WTC11 (cell line): ENCODE measurements at regions not wholly inside any gene's neighbourhood (a gene's known extent, or its start where the extent isn't known, plus 50 kb on each side); places are given as distances from the start of the nearest gene placed in this dataset.

ENCODE experiments used
- ATAC-seq: fragments of 200-7000 bp; cut with Tn5 transposase; 2 replicates; pipeline ENCODE4 v1.10.0; 2021; ENCODE audit warnings: mild to moderate bottlenecking, moderate library complexity
- CTCF ChIA-PET: fragments of 300-600 bp; sonication (Branson Sonifier 250); formaldehyde crosslinking; loops from one replicate; lab custom pipeline; 2021; ENCODE audit warnings: antibody characterized with exemption; lab: Charles Lee
- POLR2A ChIA-PET: fragments of 350-600 bp; sonication (Branson Sonifier 250); formaldehyde crosslinking; loops from one replicate; lab custom pipeline; 2021; ENCODE audit warnings: antibody characterized with exemption; lab: Charles Lee
- DNase-seq: peaks from one replicate; pipeline ENCODE4 v3.0.0; 2021; ENCODE audit warnings: low spot score
- H3K27ac Mint-ChIP-seq: 2 replicates; pipeline ENCODE4 v1.8.0; 2021; ENCODE audit warnings: mixed read lengths
- H3K27me3 Mint-ChIP-seq: 2 replicates; pipeline ENCODE4 v1.8.0; 2021; ENCODE audit warnings: low read depth, mild to moderate bottlenecking, moderate library complexity, mixed read lengths
- H3K36me3 Mint-ChIP-seq: 2 replicates; pipeline ENCODE4 v1.8.0; 2021; ENCODE audit warnings: mixed read lengths
- H3K4me1 Mint-ChIP-seq: 2 replicates; pipeline ENCODE4 v1.8.0; 2022; ENCODE audit warnings: mixed read lengths
- H3K4me3 Mint-ChIP-seq: 2 replicates; pipeline ENCODE4 v1.8.0; 2021; ENCODE audit warnings: mild to moderate bottlenecking, moderate library complexity, mixed read lengths
- H3K9me3 Mint-ChIP-seq: 2 replicates; pipeline ENCODE4 v1.8.0; 2021; ENCODE audit warnings: mixed read lengths
- CTCF ChIP-seq: fragments of 200-600 bp; IDR thresholded peaks from 2 replicates; pipeline ENCODE4 v1.8.0; 2022; ENCODE audit warnings: antibody characterized with exemption
- FOXJ3 ChIP-seq: sonication (generic); formaldehyde crosslinking; IDR thresholded peaks from 2 replicates; pipeline ENCODE4 v1.9.0; 2021; ENCODE audit warnings: missing genetic modification reagents, mild to moderate bottlenecking, borderline replicate concordance
- GTF2I ChIP-seq: fragments of 250-450 bp; sonication (Bioruptor Pico); conservative IDR thresholded peaks from 2 replicates; pipeline ENCODE4 v1.4.0; 2021; ENCODE audit warnings: mild to moderate bottlenecking
- MAX ChIP-seq: sonication (generic); formaldehyde crosslinking; IDR thresholded peaks from 2 replicates; pipeline ENCODE4 v1.8.0; 2022; ENCODE audit warnings: mild to moderate bottlenecking, missing genetic modification reagents
- MYBL2 ChIP-seq: sonication (generic); formaldehyde crosslinking; IDR thresholded peaks from 2 replicates; pipeline ENCODE4 v1.8.1; 2023; ENCODE audit warnings: mild to moderate bottlenecking, moderate library complexity, missing genetic modification reagents
- PRRX2 ChIP-seq: fragments of 250-450 bp; sonication (Bioruptor Pico); IDR thresholded peaks from 2 replicates; pipeline ENCODE4 v1.8.0; 2021; ENCODE audit warnings: mild to moderate bottlenecking
- SOX15 ChIP-seq: fragments of 250-450 bp; sonication (Bioruptor Pico); IDR thresholded peaks from 2 replicates; pipeline ENCODE4 v1.9.0; 2021; ENCODE audit warnings: mild to moderate bottlenecking
- ZBTB43 ChIP-seq: sonication (generic); formaldehyde crosslinking; IDR thresholded peaks from 2 replicates; pipeline ENCODE4 v1.8.1; 2023; ENCODE audit warnings: mild to moderate bottlenecking, missing genetic modification reagents
- ZNF281 ChIP-seq: sonication (generic); formaldehyde crosslinking; IDR thresholded peaks from 2 replicates; pipeline ENCODE4 v1.8.0; 2023; ENCODE audit warnings: mild to moderate bottlenecking, missing genetic modification reagents
- ZNF317 ChIP-seq: sonication (generic); formaldehyde crosslinking; IDR thresholded peaks from 2 replicates; pipeline ENCODE4 v1.8.1; 2023; ENCODE audit warnings: low read depth, mild to moderate bottlenecking, moderate library complexity, missing genetic modification reagents, borderline replicate concordance
- ZNF425 ChIP-seq: fragments of 250-450 bp; sonication (Bioruptor Pico); conservative IDR thresholded peaks from 2 replicates; pipeline ENCODE4 v1.9.0; 2021; ENCODE audit warnings: mild to moderate bottlenecking
- ZNF671 ChIP-seq: fragments of 250-450 bp; sonication (Bioruptor Pico); IDR thresholded peaks from 2 replicates; pipeline ENCODE4 v1.8.0; 2021; ENCODE audit warnings: mild to moderate bottlenecking

- TF ChIP-seq ZNF671 (no peak), ZNF281 (CRISPR knock-in tag) (no peak), MYBL2 (CRISPR knock-in tag) (no peak)
Observed at GRCh38 chr11:19499026-19499669, 213.5 kb upstream of the NAV2 start (continued).

GRCh38 chr11:19493446-19494213 lies 219.0 kb upstream of the NAV2 start:
- DNase-seq: no peak
- no peak overlapping the region for H3K4me3 Mint-ChIP-seq
- ATAC-seq: peak; percentile 62
- H3K27ac Mint-ChIP-seq: no peak overlapping the region
- POLR2A ChIA-PET: no interaction called here
- H3K9me3 Mint-ChIP-seq: no peaks in the 10 kb centered on the region
- CTCF ChIA-PET: interaction anchor here (0.9 to 1.9 kb wide), 6 partner anchors 12 to 338 kb away, joined by 3 to 7 read pairs (median 4); no protein-coding TSS in a partner anchor
- no peaks in the 10 kb centered on the region for H3K4me1 Mint-ChIP-seq
- no peaks in the 10 kb centered on the region for H3K36me3 Mint-ChIP-seq
- TF ChIP-seq SOX15 (CRISPR knock-in tag) (no peak), ZNF425 (CRISPR knock-in tag) (no peak), FOXJ3 (CRISPR knock-in tag) (no peak), GTF2I (CRISPR knock-in tag) (no peak), ZBTB43 (no peak), CTCF (no peak), ZNF317 (CRISPR knock-in tag) (no peak)
- peaks cover 12% of the 10 kb centered on the region for H3K27me3 Mint-ChIP-seq

- no peak for TF ChIP-seq MAX (CRISPR knock-in tag)
- no peak for TF ChIP-seq PRRX2 (CRISPR knock-in tag)
- ATAC-seq (no peak), DNase-seq (no peak)
- Mint-ChIP-seq H3K4me3 (no peak overlapping the region), H3K27me3 (peaks cover under 1% of the 10 kb centered on the region), H3K4me1 (no peaks in the 10 kb centered on the region), H3K9me3 (no peaks in the 10 kb centered on the region), H3K36me3 (no peaks in the 10 kb centered on the region), H3K27ac (no peak overlapping the region)
- ChIA-PET POLR2A (interaction anchor here (1.5 kb wide), 1 partner anchor 20 kb away, joined by 4 read pairs; no protein-coding TSS in a partner anchor), CTCF (no interaction called here)
Observed at GRCh38 chr11:19482319-19483100, 230.1 kb upstream of the NAV2 start.
